Mesothelial cell of epicardium (in vitro differentiated cells): ENCODE measurements at regions not wholly inside any gene's neighbourhood (a gene's known extent, or its start where the extent isn't known, plus 50 kb on each side); places are given as distances from the start of the nearest gene placed in this dataset.

Experiments used
- DNase-seq, 2 experiments: peaks; one replicate each; pipeline ENCODE4 v3.0.0; 2021; ENCODE audit warnings: low spot score in 2 of 2; ENCODE audit not compliant: unreplicated experiment in 2 of 2
- H3K27ac Mint-ChIP-seq: 2 replicates; pipeline ENCODE4 v1.8.0; 2021; ENCODE audit warnings: mixed read lengths
- H3K27me3 Mint-ChIP-seq: 2 replicates; pipeline ENCODE4 v1.8.0; 2021; ENCODE audit warnings: low read depth, mixed read lengths
- H3K36me3 Mint-ChIP-seq: 2 replicates; pipeline ENCODE4 v1.8.0; 2021; ENCODE audit warnings: mixed read lengths
- H3K4me1 Mint-ChIP-seq: 2 replicates; pipeline ENCODE4 v1.8.0; 2021; ENCODE audit warnings: mixed read lengths
- H3K4me3 Mint-ChIP-seq: 2 replicates; pipeline ENCODE4 v1.8.0; 2021; ENCODE audit warnings: mild to moderate bottlenecking, moderate library complexity, mixed read lengths
- H3K9me3 Mint-ChIP-seq: 2 replicates; pipeline ENCODE4 v1.8.0; 2021; ENCODE audit warnings: mixed read lengths
- TF ChIP-seq, protein P1 (sequence below): fragments of 200-600 bp; sonication (generic); IDR thresholded peaks from one replicate; pipeline ENCODE4 v1.5.0; 2021; ENCODE audit warnings: antibody characterized with exemption; ENCODE audit not compliant: unreplicated experiment

DNA sequence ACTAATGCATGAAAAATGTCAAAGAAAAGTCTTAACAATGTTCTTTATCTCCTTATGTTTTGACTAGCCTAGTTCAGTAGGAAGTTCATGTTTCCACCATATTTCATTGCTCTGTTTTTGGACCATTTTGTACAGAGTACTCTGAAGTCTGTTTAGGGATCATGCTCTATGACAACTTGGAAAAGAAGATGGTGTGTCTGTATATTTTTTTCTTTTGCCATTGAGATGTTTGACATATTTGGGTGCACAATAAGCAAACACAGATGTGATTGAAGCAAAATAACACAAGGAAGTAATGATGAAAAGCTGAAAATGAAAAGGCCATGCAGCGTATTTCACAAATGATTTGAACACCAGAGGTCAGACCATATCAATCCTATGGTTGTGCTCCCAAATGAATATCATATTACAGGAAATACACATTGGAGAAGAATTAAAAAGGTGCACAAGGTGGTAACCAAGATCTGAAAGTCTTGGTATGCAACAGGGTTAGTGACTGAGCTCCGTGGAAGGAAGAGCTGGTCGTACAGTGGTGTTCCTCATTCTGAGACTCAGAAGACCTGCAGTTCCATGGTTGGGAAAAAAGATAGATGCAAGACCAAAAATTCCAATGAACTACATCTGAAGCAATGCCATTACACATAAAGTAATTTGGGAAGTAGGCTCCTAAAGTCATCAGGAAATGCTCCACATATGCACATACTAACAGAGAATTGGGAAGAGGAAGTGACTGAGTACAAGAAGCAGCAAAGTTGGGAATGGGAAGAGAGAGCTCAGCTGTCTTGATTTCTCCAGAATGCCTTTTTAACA lies 463.5 kb downstream of the LMO4 start:
- Mint-ChIP-seq H3K36me3 (no peaks in the 10 kb centered on the region), H3K27ac (no peak overlapping the region), H3K9me3 (peaks cover 3% of the 10 kb centered on the region), H3K4me3 (no peak overlapping the region), H3K4me1 (peaks cover 38% of the 10 kb centered on the region), H3K27me3 (no peaks in the 10 kb centered on the region)
- no peak for DNase-seq
- TF ChIP-seq, protein P1, sequence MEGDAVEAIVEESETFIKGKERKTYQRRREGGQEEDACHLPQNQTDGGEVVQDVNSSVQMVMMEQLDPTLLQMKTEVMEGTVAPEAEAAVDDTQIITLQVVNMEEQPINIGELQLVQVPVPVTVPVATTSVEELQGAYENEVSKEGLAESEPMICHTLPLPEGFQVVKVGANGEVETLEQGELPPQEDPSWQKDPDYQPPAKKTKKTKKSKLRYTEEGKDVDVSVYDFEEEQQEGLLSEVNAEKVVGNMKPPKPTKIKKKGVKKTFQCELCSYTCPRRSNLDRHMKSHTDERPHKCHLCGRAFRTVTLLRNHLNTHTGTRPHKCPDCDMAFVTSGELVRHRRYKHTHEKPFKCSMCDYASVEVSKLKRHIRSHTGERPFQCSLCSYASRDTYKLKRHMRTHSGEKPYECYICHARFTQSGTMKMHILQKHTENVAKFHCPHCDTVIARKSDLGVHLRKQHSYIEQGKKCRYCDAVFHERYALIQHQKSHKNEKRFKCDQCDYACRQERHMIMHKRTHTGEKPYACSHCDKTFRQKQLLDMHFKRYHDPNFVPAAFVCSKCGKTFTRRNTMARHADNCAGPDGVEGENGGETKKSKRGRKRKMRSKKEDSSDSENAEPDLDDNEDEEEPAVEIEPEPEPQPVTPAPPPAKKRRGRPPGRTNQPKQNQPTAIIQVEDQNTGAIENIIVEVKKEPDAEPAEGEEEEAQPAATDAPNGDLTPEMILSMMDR: no peak

- TF ChIP-seq, protein P1: no peak
- Mint-ChIP-seq H3K9me3 (peaks cover 6% of the 10 kb centered on the region), H3K36me3 (no peaks in the 10 kb centered on the region), H3K4me3 (no peak overlapping the region), H3K27me3 (no peaks in the 10 kb centered on the region), H3K27ac (peak overlapping the region; percentile 72), H3K4me1 (peaks cover 30% of the 10 kb centered on the region)
- no peak for DNase-seq
Observed at GRCh38 chr1:87794788-87795614, 466.3 kb downstream of the LMO4 start.

GRCh38 chr1:87795615-87796337 lies 467.1 kb downstream of the LMO4 start:
- Mint-ChIP-seq H3K27ac (peak overlapping the region; percentile 72), H3K36me3 (no peaks in the 10 kb centered on the region), H3K4me3 (no peak overlapping the region), H3K27me3 (no peaks in the 10 kb centered on the region), H3K9me3 (peaks cover 9% of the 10 kb centered on the region), H3K4me1 (peaks cover 30% of the 10 kb centered on the region)
- no peak for DNase-seq
- TF ChIP-seq, protein P1: no peak

DNA sequence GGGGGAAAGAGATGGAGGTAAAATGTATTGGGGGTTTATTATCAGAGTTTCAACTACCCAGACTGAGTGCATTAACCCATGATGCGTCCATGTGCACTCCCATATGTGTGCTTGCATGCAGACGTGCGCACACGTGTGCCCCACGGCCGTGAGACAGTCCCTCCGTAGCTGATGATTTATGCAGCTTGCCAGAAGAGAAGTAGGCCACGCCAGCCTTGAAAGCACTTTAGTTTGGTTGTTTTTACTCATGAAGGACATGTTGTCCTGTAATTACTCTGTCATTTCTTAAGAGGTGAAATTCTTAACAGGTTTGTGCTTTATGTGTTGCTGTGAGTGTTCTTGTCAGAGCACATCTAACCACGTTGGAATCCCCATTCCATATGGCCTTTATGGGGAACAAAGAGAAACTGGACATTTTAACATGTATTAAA lies 467.8 kb downstream of the LMO4 start:
- peaks cover 30% of the 10 kb centered on the region for H3K4me1 Mint-ChIP-seq

DNA sequence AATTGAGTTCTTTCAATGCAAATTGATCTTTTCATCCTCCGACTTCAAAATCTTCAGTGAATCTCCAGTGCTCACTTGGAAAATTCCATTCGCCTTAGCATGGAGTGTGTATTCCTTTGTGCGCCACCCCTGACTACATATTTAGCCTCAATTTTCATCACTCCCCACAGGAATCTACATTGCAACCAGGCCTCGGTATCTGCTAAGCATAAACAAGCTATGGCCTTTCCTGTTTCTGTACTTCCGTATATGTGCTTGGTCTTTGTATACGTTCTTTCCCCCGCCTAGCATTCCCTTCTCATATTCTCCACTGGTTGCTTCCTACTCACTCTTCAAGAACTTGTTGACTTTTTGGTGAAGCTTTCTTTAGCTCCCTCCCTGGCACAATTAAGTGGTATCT lies 470.8 kb downstream of the LMO4 start:
- TF ChIP-seq, protein P1: no peak
- DNase-seq: no peak
- Mint-ChIP-seq H3K36me3 (no peaks in the 10 kb centered on the region), H3K4me1 (peaks cover 30% of the 10 kb centered on the region), H3K9me3 (peaks cover 7% of the 10 kb centered on the region), H3K27me3 (no peaks in the 10 kb centered on the region), H3K27ac (no peak overlapping the region), H3K4me3 (no peak overlapping the region)

More for the DNA sequence above, 467.8 kb downstream of the LMO4 start:
- TF ChIP-seq, protein P1: no peak
- no peaks in the 10 kb centered on the region for H3K27me3 Mint-ChIP-seq
- H3K36me3 Mint-ChIP-seq: no peaks in the 10 kb centered on the region
- DNase-seq: no peak
- peaks cover 7% of the 10 kb centered on the region for H3K9me3 Mint-ChIP-seq
- peak overlapping the region; percentile 71 for H3K27ac Mint-ChIP-seq
- H3K4me3 Mint-ChIP-seq: no peak overlapping the region
